GM21381 (cell line): ENCODE measurements at regions not wholly inside any gene's neighbourhood (a gene's known extent, or its start where the extent isn't known, plus 50 kb on each side); places are given as distances from the start of the nearest gene placed in this dataset.

Source experiments
- ATAC-seq: cut with Tn5 transposase; IDR thresholded peaks from one replicate; pipeline ENCODE4 v1.9.1; 2021; ENCODE audit warnings: mild to moderate bottlenecking, moderate library complexity; ENCODE audit not compliant: unreplicated experiment

DNA sequence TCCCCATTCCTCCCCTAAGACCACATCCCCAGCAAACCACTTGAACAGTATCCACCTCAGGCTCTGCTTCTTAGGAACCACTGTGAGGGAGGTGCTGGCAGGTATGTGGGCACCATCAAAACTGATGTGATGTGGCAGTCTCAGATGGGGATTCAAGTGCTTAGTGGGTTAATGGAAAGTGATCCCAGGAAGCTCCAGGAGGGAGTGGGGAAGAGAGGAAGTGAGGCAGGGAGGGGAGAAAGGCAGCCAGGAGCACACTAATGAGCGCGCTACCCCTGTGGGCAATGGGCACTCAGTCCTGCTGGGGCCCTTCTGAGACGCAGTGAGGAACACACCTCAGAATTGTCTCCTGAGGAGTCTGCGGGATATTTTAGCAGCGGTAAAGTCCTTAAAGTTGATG, 263.1 kb upstream of the MOCS1 start:
- no peak for ATAC-seq

DNA sequence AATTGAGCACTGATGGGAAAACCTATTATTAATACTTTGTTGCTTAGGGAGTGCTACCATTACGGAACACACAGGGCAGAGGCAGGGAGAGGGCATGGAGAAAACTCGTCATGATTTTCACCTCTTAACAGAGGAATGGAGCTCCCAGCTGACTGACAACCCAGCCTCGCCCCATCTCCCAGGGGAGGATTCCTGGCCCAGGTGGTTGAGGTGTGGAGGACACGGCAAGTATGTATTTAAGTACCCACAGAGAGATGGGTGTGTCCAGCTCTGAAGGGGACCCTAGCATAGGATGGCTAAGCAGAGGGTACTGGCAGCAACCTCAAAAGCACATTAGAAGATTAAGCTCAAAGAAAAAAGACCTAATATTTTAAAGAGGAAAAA, 261.9 kb upstream of the MOCS1 start:
- no peak for ATAC-seq

DNA sequence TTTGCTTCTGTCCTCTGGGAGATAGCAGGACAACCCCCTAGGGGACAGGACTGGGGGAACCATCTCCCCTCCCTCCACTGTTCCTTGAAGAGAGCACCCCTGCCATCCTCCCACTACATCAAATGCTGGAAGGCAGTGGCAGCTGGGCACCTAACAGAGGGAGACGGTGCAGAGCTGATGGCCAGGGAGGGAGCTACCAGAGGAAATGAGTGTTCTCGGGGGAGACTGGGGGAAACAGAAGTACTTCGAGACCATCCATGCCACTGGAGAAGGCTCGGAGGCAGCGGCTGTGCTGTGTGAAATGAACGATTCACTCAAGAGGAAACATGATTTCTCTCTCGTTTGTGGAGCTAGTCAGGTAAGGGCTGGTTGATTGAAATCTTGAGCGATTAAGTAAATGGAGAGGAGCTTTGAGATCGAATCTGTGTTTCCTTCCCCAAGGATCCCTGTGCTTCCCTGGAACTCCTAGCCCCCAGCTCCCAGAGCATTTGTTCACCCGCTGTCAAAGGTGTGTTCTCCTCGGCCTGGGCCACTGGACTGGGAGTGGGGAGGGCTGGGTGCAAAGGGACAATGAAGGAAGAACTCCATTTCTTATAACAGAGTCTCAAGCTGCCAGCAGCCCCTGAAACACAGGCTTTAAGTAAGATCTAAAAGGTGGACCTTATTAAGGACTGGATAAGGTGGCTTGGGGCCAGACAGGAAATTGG, 261.3 kb upstream of the MOCS1 start:
- no peak for ATAC-seq

DNA sequence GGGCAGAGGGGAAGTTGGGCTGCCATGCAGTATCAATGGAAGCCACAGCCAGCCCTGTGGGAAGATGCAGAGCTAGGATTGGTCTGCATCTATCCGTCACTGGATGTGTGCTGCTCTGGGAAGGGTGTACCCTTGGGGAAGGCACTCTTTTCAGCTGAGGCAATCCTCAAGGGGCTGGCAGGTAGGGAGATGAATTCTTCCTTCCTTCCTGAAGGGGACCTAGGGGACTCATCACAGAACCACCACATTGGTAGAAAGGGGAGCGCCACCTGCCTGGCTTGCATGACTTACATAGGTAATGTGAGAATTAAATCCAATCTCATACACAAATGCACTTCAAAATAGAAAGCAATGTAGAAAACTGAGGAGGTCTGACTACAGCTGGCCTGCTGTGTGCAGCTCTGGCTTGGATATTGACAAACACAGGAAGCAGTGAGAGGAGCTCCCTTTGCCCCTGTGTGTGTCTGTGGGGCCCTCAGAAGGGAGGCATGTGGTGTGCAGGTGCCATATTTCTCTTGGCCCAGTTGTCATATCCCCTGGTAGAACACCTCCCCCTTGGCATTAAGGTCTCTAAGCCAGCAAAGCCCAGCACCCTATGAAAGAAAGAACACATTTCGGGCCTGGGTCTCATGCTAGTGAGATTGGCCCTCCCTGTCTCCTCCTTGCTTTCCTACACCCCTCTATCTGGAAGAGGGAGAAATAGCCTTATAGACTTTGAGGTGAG, 260.3 kb upstream of the MOCS1 start:
- no peak for ATAC-seq

DNA sequence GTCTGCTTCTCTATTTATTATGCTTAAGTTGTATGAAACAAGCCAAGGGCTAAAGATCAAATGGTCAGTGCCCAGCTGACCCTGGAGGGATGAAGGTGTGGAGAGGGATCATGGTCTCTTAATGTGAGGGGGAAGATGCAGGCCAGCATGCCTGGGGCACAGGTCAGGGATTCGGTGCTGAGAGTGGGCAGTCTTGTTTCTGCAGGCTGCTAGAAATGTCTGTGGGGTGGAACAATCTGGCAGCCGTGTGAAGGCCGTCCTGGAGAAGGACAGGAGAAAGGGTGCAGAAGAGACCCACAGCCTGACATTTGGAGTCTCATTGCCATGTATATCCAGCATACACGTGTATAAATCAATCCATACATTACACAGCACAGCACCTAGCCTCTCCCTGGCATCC, 258.3 kb upstream of the MOCS1 start:
- ATAC-seq: no peak

DNA sequence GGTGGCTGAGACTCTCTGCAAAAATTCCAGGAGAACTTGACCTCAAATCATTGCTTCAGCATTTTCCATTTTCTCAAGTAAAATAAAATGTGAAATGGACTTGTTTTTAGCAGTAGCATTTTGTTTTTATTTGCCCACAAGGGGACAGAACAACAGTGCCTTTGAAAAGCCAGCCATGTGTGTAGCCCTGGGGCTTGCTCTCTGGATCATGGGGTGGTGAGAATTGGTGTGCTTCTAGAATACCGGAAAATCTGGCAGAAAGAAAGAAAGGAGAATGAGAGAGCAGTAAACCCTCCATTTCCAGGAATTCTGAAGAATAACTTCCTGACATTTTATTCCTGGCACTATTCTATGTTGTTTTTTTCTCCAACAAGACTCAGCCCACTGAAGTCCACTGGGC, 254.7 kb upstream of the MOCS1 start:
- ATAC-seq: no peak

DNA sequence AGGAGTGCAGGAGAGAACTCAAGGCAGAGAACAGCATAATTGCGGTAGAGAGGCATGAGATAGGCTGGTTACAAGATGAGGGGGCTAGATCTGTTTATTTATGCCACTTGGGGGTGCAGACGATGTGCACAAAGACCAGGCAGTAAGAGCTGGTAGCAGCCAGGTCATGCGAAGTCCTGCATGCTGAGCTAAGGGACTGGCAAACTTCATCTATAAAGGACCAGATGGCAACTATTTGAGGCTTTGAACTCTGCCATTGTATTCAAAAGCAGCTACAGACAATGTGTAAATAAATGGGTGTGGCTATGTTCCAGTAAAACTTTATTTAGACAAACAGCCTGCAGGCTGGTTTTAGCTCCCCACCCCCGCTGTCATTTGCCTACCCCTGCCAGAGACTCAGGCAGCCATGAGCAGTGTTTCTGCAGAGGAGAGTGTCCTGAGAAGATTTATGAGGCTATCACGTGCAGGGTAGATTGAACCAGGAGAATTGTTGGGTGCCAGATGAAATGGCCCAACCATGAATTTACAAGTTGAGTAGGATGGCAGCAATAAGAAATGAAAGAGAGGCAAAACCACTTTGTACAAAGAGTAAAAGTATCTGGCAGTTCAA, 253.4 kb upstream of the MOCS1 start:
- no peak for ATAC-seq

DNA sequence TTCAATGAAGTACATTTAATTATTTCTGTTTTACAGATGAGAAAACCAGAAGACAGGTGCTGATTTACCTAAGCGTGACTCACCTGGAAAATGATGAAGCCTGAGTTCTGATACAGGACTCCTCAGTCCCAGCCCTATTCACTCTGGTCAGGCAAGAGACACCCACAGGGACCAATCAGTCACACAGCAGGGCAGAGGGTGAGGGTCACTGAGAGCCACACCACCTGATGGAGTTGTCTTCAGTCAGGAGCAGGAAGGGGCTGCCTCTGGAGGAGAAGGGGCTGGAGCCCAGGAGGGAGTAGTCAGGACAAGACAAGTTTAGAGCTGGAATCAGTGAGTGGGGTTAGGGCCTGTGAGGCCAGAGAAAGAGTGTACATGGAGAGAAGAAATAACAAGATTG, 251.2 kb upstream of the MOCS1 start:
- no peak for ATAC-seq

DNA sequence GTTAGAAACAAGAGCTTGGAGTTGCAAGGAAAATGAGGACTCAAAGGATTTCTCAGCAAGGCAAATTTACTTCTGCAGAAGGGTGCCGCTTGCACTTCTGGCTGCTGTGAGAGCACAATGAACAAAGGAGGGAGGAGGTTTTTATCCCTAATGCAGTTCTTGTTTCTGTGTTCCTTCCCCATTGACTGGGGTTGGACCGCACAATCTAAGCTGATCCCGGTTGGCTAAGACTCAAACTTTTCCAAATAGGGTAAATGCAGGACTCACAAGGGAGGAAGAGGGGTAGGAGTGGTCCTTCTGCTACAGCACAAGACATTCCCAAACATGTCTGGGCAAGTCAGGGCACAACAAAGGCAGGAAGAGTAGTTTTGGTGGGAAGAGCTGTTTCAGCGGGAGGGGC, 249.6 kb upstream of the MOCS1 start:
- ATAC-seq: no peak

DNA sequence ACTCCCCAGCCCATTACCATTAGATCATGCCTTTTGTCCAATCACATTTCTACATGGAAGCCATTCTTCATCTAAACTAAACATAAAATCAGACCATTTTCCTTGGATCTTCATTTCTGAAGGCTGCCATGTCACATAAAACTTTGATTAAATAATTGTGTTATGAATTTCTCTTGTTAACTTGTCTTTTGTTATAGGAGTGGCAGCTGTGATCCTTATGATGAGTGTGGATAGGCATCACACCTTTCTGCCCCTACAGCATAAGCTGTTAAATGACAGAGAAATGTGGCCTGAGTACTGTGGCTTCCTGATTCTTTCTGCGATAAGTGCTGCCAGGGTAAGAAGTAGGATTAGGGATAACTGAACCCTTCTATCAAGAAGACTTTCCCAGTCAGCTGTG, 247.1 kb upstream of the MOCS1 start:
- ATAC-seq: no peak

DNA sequence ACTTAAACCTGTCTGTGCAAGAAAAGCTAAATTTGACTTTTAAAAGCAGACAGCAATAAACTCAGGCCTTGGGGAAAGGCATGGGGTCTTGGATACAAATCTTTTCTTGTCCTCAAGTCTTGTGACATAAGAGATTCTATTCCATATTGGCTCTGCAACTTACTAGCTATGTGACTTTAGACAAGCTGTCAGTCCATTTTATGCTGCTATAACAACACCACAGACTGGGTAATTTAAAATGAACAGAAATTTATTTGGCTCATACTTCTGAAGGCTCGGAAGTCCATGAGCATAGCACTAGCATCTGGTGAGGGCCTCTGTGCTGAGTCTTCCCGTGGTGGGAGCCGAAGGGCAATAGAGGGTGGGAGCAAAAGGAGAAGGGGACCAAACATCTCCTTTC, 246.0 kb upstream of the MOCS1 start:
- ATAC-seq: no peak

DNA sequence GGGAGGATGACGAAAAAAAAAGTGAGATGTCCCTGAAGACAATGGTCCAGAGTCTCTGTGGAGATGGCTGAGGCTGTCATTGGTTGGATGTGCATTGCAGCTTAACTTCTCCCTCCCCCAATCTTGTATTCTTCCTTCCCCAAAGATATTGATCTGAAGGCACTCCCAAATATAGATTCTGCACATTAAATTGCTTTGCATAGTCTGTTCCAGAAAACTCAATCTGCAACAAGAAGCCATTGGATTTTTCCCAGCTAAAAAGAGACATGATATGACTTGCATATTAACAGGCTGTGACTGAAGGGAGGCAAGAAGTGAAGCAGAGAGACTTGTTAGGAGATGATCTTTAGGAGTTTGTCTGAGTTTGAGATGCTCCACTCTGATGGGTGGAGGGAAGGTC, 245.2 kb upstream of the MOCS1 start:
- ATAC-seq: no peak

DNA sequence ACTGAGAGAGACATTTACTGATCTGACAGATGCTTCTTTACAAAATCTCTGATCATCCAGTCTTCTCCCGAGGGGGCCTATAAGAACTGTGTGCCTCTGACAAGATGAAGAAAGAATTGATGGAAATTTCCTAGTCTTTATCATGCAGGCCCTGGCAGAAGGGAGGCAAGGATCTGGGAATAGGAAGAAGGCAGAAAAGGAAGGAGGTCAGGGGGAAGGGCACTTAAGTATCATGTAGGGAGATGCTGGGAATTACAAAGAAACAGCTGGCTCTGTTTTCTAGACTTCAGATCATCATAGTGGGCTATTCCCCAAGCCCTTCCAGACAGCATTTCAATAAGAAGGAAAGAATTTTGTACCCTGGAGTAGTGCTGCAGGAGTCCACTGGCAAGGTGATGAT, 243.3 kb upstream of the MOCS1 start:
- ATAC-seq: no peak

DNA sequence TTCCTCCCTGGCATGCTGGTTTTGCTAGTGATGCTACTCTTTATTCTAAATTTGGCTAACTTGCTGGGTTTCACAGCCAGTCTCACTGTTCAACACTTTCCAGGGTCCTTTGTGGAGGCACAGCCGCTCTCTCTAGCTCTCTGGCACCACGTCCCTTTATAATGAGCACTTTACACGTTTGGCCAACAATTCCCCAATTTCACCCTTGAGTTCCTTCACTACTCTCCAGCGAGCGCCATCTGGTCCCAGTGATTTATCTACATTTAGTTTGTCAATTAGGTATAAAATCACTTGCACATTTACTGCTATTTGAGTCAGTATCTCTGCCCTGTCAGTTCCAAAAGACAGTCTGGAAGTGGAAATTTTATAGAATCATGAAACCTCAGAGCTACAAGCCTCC, 241.9 kb upstream of the MOCS1 start:
- no peak for ATAC-seq

DNA sequence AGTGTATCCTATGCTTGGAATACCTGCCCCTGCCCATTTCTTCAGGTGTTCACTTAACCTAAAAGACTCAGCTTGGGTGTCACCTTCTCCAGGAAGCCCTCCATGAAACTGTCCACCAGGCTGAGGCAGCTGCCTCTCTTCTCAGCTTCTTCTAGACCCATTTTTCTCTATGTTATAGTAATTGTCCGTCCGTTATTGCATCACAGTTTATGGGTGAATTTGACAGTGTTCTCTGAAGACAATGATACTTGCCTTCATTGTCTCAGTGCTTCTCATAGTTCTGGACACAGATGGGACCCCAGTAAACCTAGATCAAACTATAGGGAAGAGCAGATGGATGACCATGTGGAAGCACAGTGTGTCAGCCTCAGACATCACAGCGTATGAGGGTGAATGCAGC, 238.0 kb upstream of the MOCS1 start:
- ATAC-seq: no peak

DNA sequence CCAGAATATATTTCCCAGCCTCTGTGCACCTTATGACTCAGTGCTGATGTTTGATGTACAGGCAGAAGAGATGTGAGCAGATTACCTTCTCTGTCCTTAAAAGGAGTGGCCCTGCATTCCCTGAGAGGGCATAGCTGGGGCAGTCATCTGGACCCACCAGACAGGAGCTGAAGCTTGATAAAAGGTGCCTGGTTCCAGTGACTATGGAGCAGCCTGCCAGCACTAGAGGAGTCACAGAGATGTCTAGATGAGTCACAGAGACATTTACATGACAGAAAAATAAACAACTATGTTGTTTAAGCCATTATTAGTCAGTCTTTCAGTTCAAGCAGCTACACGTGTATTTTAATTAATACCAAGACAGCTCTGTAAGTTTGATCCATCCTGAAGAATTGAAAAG, 237.1 kb upstream of the MOCS1 start:
- ATAC-seq: no peak

DNA sequence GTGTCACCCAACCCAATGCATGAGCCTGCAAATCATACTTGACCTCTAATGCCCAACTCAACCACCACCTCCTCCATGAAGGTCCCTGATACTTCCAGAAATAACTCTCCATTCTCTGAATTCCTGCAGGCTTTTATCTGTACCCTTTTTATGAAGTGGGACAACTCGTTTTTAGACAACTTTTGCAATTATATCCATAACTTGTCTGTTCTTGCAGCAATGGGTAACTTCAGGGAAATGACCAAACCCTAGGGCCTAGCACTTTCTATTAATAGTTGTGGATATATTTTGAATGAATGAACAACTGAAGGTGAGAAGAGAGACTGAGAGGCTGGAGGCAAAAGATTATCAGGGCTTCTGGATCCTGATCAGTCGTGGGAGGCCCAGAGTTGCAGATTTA, 236.6 kb upstream of the MOCS1 start:
- no peak for ATAC-seq

DNA sequence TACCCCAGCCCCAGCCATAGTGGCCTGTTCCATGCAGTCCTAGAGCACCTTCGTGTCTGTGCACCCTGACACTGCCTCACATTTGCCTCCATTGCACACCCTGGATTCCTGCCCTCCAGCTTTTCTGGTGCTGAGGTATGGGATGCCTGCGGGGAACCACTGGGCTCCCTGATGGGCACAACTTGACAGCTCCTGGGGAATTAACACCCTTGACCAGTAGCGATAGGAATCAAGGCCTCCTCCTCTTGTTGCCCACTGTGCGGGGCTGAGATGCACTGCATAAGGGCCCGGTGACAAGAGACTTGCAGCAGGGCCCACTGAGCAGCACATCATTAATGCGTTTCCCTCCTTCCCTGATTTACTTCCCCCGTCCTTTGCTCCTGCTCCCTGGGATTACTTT, 235.6 kb upstream of the MOCS1 start:
- ATAC-seq: no peak

DNA sequence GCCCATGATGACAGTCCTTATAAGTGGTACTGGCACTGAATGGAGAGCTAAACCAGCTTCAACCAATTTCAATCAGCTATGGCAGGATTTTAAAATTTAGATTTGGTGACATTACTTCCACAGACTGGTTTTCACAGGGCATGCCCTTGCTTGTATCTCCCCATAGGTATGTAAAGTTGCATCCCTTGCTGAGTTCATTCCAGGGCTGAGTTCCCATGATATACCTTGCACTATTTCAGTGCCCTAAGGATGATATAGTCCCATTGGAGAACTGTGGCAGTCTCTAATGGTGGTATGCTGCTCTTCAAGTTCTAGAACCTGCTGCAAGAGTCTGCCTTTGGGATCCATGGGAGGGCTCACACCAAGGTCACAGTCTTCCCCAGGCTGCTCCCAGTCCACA, 232.7 kb upstream of the MOCS1 start:
- ATAC-seq: no peak

DNA sequence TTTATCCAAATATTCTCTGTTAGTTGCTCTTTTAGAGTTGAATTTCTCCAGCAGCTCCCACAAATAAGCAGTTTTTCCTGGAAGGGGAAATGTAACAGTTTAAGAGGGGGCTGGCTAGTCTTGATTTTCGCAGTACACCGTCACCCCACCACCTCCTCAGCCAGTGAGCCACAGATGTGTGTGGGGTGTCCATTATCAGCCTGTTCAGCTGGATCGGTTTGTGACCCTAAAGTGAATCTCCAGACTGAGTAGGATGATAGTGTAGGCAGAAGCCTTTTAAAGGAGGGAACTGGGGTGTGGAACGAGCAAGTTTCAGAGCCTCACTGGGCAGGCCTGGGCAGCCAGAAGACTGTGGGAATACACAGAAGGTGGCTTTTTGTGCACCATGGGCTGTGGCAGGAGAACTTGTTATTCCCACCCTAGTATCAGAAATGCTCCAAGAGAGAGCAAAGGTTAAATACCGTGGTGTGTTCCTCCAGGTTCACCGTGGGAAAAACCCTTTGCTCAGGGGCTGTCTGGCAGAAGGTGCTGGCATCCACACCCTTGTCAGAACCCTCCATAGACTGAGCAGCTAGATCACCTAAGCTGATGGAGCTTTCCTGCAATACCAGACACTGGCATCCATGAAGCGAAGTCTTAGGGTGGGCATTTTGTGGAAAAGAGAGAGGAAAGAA, 230.9 kb upstream of the MOCS1 start:
- no peak for ATAC-seq

DNA sequence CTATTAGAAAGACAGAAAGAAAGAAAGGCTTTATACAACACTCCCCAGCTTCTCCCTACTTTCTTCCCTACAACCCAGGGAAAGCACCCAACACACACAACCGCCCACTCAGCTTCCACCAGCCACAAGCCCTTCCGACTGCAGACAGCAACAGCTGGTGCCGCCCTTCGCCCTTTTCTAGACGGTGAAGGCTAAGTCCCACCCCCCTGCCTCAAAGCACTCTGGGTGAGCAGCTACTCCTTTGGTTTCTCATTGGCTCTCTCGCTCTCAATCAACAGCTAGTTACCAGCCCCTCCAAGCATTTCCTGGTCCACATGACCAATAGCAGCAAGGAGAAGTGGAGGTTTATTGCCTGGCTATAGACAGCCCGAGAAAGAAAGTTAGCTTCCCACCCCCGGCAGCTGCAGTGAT, 230.1 kb upstream of the MOCS1 start:
- no peak for ATAC-seq

DNA sequence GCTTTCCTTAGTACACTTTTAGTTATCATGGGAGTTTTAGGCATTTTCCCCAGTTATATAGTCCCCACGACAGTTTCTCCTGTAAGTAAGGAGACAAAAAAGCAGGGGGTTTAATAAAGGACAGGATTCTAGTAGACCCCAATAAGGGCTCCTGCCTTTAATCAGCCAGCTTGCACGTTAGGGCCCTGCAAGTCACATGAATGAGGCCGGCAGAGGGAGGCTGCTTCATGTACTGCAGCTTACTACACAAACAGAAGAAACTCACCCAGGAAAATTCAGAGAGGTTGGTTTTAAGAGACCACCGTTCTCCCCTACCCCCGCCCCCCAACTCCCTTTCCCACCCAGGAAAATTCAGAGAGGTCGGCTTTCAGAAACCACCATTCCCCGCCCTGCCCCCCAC, 229.7 kb upstream of the MOCS1 start:
- no peak for ATAC-seq
